ENCODE measurements at regions not wholly inside any gene's neighbourhood (a gene's known extent, or its start where the extent isn't known, plus 50 kb on each side); places are given as distances from the start of the nearest gene placed in this dataset.

DNA sequence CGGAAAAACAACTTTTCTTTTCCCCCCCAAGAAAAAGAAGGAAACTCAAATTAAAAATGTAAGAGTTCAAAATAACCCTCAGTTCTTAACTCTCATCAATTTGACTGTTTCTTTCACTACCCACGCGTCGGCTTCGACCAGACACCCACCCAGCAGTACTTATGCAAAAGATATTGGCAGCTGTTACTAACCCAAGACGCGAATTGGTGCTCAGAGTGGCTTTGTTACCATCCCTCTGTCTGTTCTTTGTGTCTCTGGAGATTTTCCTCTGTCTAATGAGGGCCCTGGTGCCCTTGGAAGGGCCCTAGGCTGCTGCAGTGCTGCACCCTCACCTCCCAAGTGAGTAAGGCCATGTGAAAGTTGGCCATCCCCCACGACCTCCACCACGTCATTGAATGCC is 180.5 kb upstream of the NECTIN1 start:
- Histone ChIP-seq H3K9ac (ENCODE audit: low read depth, low read length) (no peak overlapping the region), H2AFZ (replicated peaks; ENCODE audit: low read length, poor library complexity) (no peak overlapping the region), H3K36me3 (ENCODE audit: control insufficient read depth, insufficient read depth, low read length) (no peaks in the 10 kb centered on the region), H4K8ac (ENCODE audit: low read depth in 2 of 2, low read length in 2 of 2) (no peak overlapping the region), H3K27ac (ENCODE audit: insufficient read depth, low read length) (no peak overlapping the region), H2BK5ac (ENCODE audit: low read depth, low read length, poor library complexity, severe bottlenecking) (no peak overlapping the region), H3K9me3 (ENCODE audit: control insufficient read depth, insufficient read depth, low read length) (no peaks in the 10 kb centered on the region), H2BK120ac (ENCODE audit: low read depth, low read length) (no peak overlapping the region), H3K18ac (ENCODE audit: low read depth, low read length) (no peak overlapping the region), H2BK15ac (ENCODE audit: low read depth, low read length) (no peak overlapping the region), H4K91ac (ENCODE audit: insufficient read depth, low read depth, low read length) (no peak overlapping the region), H3K4me2 (ENCODE audit: low read depth, low read length) (no peak overlapping the region), H4K20me1 (ENCODE audit: insufficient read depth, low read length) (no peaks in the 10 kb centered on the region), H3K27me3 (ENCODE audit: control insufficient read depth, insufficient read depth, low read length) (peaks cover 14% of the 10 kb centered on the region), H3K23ac (ENCODE audit: low read depth, low read length) (no peak overlapping the region), H2BK20ac (ENCODE audit: low read depth, low read length) (no peak overlapping the region), H2AK9ac (replicated peaks; ENCODE audit: low read depth, low read length, poor library complexity) (no peak overlapping the region), H3K4ac (ENCODE audit: low read depth, low read length) (no peak overlapping the region), H3K79me1 (ENCODE audit: low read depth in 1 of 2, low read length in 2 of 2) (no peaks in the 10 kb centered on the region), H3K56ac (ENCODE audit: extremely low read depth, insufficient read depth, low read length) (no peak overlapping the region), H3K9me1 (ENCODE audit: insufficient read depth, low read length) (no peaks in the 10 kb centered on the region), H3K14ac (replicated peaks; ENCODE audit: low read depth, low read length) (no peak overlapping the region), H2AK5ac (ENCODE audit: low read depth, low read length) (no peak overlapping the region), H3K4me3 (ENCODE audit: insufficient read depth, low read depth, low read length) (no peak overlapping the region), H3K4me1 (ENCODE audit: control insufficient read depth, insufficient read depth, low read length) (no peaks in the 10 kb centered on the region), H4K5ac (ENCODE audit: low read depth, low read length) (no peak overlapping the region)
- whole genome bisulfite sequencing, 2 experiments (ENCODE audit: extremely low coverage in 2 of 2, insufficient read length in 1 of 2): 32% methylated on average over 3 of the region's 9 CpGs; no CpG with 5 or more reads in 1 of the 2 experiments
- BruUV-seq (replicated peaks): no TSS peak
- intact Hi-C loops (cut with micrococcal nuclease) (no loop called here), in situ Hi-C loops (cut with MboI; ENCODE audit: low sequenced_read_pairs) (no loop called here), dilution Hi-C loops (cut with HindIII; ENCODE audit: low sequenced_read_pairs, unreplicated experiment) (no loop called here)
- POLR2A ChIA-PET (ENCODE audit: unreplicated experiment): no interaction called here
- CTCF ChIA-PET: no interaction called here
- ATAC-seq (ENCODE audit: low read depth): no peak
- TF ChIP-seq SMC3 (IDR thresholded peaks at IDR 0.05; ENCODE audit: low read depth, low read length): no peak
- TF ChIP-seq BHLHE40 (IDR thresholded peaks at IDR 0.05; ENCODE audit: low read depth, low read length): no peak
- TF ChIP-seq, protein P1, sequence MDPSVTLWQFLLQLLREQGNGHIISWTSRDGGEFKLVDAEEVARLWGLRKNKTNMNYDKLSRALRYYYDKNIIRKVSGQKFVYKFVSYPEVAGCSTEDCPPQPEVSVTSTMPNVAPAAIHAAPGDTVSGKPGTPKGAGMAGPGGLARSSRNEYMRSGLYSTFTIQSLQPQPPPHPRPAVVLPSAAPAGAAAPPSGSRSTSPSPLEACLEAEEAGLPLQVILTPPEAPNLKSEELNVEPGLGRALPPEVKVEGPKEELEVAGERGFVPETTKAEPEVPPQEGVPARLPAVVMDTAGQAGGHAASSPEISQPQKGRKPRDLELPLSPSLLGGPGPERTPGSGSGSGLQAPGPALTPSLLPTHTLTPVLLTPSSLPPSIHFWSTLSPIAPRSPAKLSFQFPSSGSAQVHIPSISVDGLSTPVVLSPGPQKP (IDR thresholded peaks at IDR 0.05; ENCODE audit: borderline replicate concordance, low read depth, low read length): no peak
- TF ChIP-seq POLR2A (IDR thresholded peaks at IDR 0.05; ENCODE audit: low read depth, low read length): no peak
- no peak for DNase-seq

All from IMR-90 (cell line).